ENCODE measurements at regions not wholly inside any gene's neighbourhood (a gene's known extent, or its start where the extent isn't known, plus 50 kb on each side); places are given as distances from the start of the nearest gene placed in this dataset.

GRCh38 chr1:17927952-17928351, 172.8 kb downstream of the ACTL8 start:
- POLR2A ChIA-PET = no interaction called here
- Histone ChIP-seq H3K27ac (ENCODE audit: low read depth, low read length) (no peak overlapping the region), H3K36me3 (ENCODE audit: insufficient read depth, low read length) (no peaks in the 10 kb centered on the region), H3K9me3 (ENCODE audit: low read length) (no peaks in the 10 kb centered on the region), H3K4me3 (ENCODE audit: low read length) (no peak overlapping the region), H3K4me1 (ENCODE audit: insufficient read depth, low read length) (no peaks in the 10 kb centered on the region), H3K27me3 (ENCODE audit: insufficient read depth, low read length, poor library complexity, severe bottlenecking) (no peaks in the 10 kb centered on the region)
- no peak for DNase-seq
- H3K9me3 Mint-ChIP-seq = peaks cover 0 to 9% (median 3%) of the 10 kb centered on the region in 5 donors
- peaks cover 5 to 40% of the 10 kb centered on the region in 2 donors for H3K27me3 Mint-ChIP-seq
- H3K36me3 Mint-ChIP-seq = no peaks in the 10 kb centered on the region
- CTCF ChIA-PET = no interaction called here
- H3K4me1 Mint-ChIP-seq = no peaks in the 10 kb centered on the region
- no peak overlapping the region for H3K4me3 Mint-ChIP-seq
- H3K27ac Mint-ChIP-seq = no peak overlapping the region

GRCh38 chr1:17929224-17929623, 174.1 kb downstream of the ACTL8 start:
- H3K4me1 Mint-ChIP-seq = no peaks in the 10 kb centered on the region
- no peak overlapping the region for H3K27ac Mint-ChIP-seq
- no peak overlapping the region for H3K4me3 Mint-ChIP-seq
- H3K9me3 ChIP-seq (ENCODE audit: low read length) = no peaks in the 10 kb centered on the region
- peaks cover 5 to 28% of the 10 kb centered on the region in 2 donors for H3K27me3 Mint-ChIP-seq
- H3K9me3 Mint-ChIP-seq = peaks cover 0 to 9% (median 2%) of the 10 kb centered on the region in 5 donors
- no peaks in the 10 kb centered on the region for H3K4me1 ChIP-seq (ENCODE audit: insufficient read depth, low read length)
- no peak for DNase-seq
- no peaks in the 10 kb centered on the region for H3K36me3 ChIP-seq (ENCODE audit: insufficient read depth, low read length)
- H3K27ac ChIP-seq (ENCODE audit: low read depth, low read length) = no peak overlapping the region
- ChIA-PET CTCF (no interaction called here), POLR2A (no interaction called here)
- H3K36me3 Mint-ChIP-seq = no peaks in the 10 kb centered on the region
- H3K4me3 ChIP-seq (ENCODE audit: low read length) = no peak overlapping the region
- H3K27me3 ChIP-seq (ENCODE audit: insufficient read depth, low read length, poor library complexity, severe bottlenecking) = no peaks in the 10 kb centered on the region

- peaks cover 0 to 9% (median 2%) of the 10 kb centered on the region in 5 donors for H3K9me3 Mint-ChIP-seq
- no peak overlapping the region for H3K4me3 Mint-ChIP-seq
- Histone ChIP-seq H3K9me3 (ENCODE audit: low read length) (no peaks in the 10 kb centered on the region), H3K36me3 (ENCODE audit: insufficient read depth, low read length) (no peaks in the 10 kb centered on the region), H3K4me3 (ENCODE audit: low read length) (no peak overlapping the region), H3K4me1 (ENCODE audit: insufficient read depth, low read length) (no peaks in the 10 kb centered on the region), H3K27me3 (ENCODE audit: insufficient read depth, low read length, poor library complexity, severe bottlenecking) (no peaks in the 10 kb centered on the region), H3K27ac (ENCODE audit: low read depth, low read length) (no peak overlapping the region)
- ChIA-PET POLR2A (no interaction called here), CTCF (no interaction called here)
- H3K36me3 Mint-ChIP-seq = no peaks in the 10 kb centered on the region
- no peak for DNase-seq
- peaks cover 11 to 21% of the 10 kb centered on the region in 2 donors for H3K27me3 Mint-ChIP-seq
- H3K27ac Mint-ChIP-seq = peak overlapping the region in 1 of 8 donors; percentile 24
- no peaks in the 10 kb centered on the region for H3K4me1 Mint-ChIP-seq
Measured at GRCh38 chr1:17930635-17931034, 175.5 kb downstream of the ACTL8 start.

GRCh38 chr1:17932164-17932563, 175.4 kb upstream of the IGSF21 start:
- Mint-ChIP-seq H3K27ac (no peak overlapping the region), H3K4me1 (no peaks in the 10 kb centered on the region), H3K9me3 (peaks cover 0 to 9% (median 3%) of the 10 kb centered on the region in 5 donors), H3K36me3 (no peaks in the 10 kb centered on the region), H3K27me3 (peaks cover 11 to 14% of the 10 kb centered on the region in 2 donors), H3K4me3 (peak overlapping the region in 1 of 7 donors; percentile 20)
- H3K9me3 ChIP-seq (ENCODE audit: low read length) = no peaks in the 10 kb centered on the region
- H3K36me3 ChIP-seq (ENCODE audit: insufficient read depth, low read length) = no peaks in the 10 kb centered on the region
- ChIA-PET CTCF (interaction anchor here (1.1 kb wide), 1 partner anchor 13 kb away, joined by 4 read pairs; no protein-coding TSS in a partner anchor), POLR2A (no interaction called here)
- H3K27ac ChIP-seq (ENCODE audit: low read depth, low read length) = no peak overlapping the region
- H3K27me3 ChIP-seq (ENCODE audit: insufficient read depth, low read length, poor library complexity, severe bottlenecking) = no peaks in the 10 kb centered on the region
- no peaks in the 10 kb centered on the region for H3K4me1 ChIP-seq (ENCODE audit: insufficient read depth, low read length)
- DNase-seq = no peak
- no peak overlapping the region for H3K4me3 ChIP-seq (ENCODE audit: low read length)

- peaks cover 0 to 9% (median 3%) of the 10 kb centered on the region in 5 donors for H3K9me3 Mint-ChIP-seq
- no peaks in the 10 kb centered on the region for H3K36me3 Mint-ChIP-seq
- H3K36me3 ChIP-seq (ENCODE audit: insufficient read depth, low read length) = no peaks in the 10 kb centered on the region
- H3K4me1 ChIP-seq (ENCODE audit: insufficient read depth, low read length) = no peaks in the 10 kb centered on the region
- ChIA-PET CTCF (no interaction called here), POLR2A (no interaction called here)
- H3K27me3 ChIP-seq (ENCODE audit: insufficient read depth, low read length, poor library complexity, severe bottlenecking) = no peaks in the 10 kb centered on the region
- no peak for DNase-seq
- no peak overlapping the region for H3K4me3 Mint-ChIP-seq
- no peaks in the 10 kb centered on the region for H3K4me1 Mint-ChIP-seq
- no peak overlapping the region for H3K4me3 ChIP-seq (ENCODE audit: low read length)
- H3K27ac Mint-ChIP-seq = no peak overlapping the region
- peaks cover 8 to 15% of the 10 kb centered on the region in 2 donors for H3K27me3 Mint-ChIP-seq
- no peaks in the 10 kb centered on the region for H3K9me3 ChIP-seq (ENCODE audit: low read length)
- no peak overlapping the region for H3K27ac ChIP-seq (ENCODE audit: low read depth, low read length)
Measured at GRCh38 chr1:17933501-17933900, 174.1 kb upstream of the IGSF21 start.

- Histone ChIP-seq H3K4me1 (ENCODE audit: insufficient read depth, low read length) (no peaks in the 10 kb centered on the region), H3K36me3 (ENCODE audit: insufficient read depth, low read length) (no peaks in the 10 kb centered on the region), H3K27me3 (ENCODE audit: insufficient read depth, low read length, poor library complexity, severe bottlenecking) (no peaks in the 10 kb centered on the region), H3K9me3 (ENCODE audit: low read length) (no peaks in the 10 kb centered on the region), H3K27ac (ENCODE audit: low read depth, low read length) (no peak overlapping the region), H3K4me3 (ENCODE audit: low read length) (no peak overlapping the region)
- no peak overlapping the region for H3K4me3 Mint-ChIP-seq
- H3K36me3 Mint-ChIP-seq = no peaks in the 10 kb centered on the region
- no peak for DNase-seq
- H3K9me3 Mint-ChIP-seq = peaks cover 0 to 9% (median 3%) of the 10 kb centered on the region in 5 donors
- no peaks in the 10 kb centered on the region for H3K4me1 Mint-ChIP-seq
- POLR2A ChIA-PET = no interaction called here
- no peak overlapping the region for H3K27ac Mint-ChIP-seq
- CTCF ChIA-PET = no interaction called here
- H3K27me3 Mint-ChIP-seq = peaks cover 3 to 15% of the 10 kb centered on the region in 2 donors
Measured at GRCh38 chr1:17933971-17934370, 173.6 kb upstream of the IGSF21 start.

- no peak for DNase-seq
- H3K27ac Mint-ChIP-seq = no peak overlapping the region
- no peaks in the 10 kb centered on the region for H3K4me1 ChIP-seq (ENCODE audit: insufficient read depth, low read length)
- no peak overlapping the region for H3K4me3 ChIP-seq (ENCODE audit: low read length)
- H3K27ac ChIP-seq (ENCODE audit: low read depth, low read length) = no peak overlapping the region
- ChIA-PET POLR2A (no interaction called here), CTCF (no interaction called here)
- peaks cover 0 to 9% (median 3%) of the 10 kb centered on the region in 5 donors for H3K9me3 Mint-ChIP-seq
- H3K4me1 Mint-ChIP-seq = no peaks in the 10 kb centered on the region
- no peaks in the 10 kb centered on the region for H3K36me3 Mint-ChIP-seq
- no peaks in the 10 kb centered on the region for H3K36me3 ChIP-seq (ENCODE audit: insufficient read depth, low read length)
- peaks cover 0 to 15% of the 10 kb centered on the region in 2 donors for H3K27me3 Mint-ChIP-seq
- H3K9me3 ChIP-seq (ENCODE audit: low read length) = no peaks in the 10 kb centered on the region
- H3K27me3 ChIP-seq (ENCODE audit: insufficient read depth, low read length, poor library complexity, severe bottlenecking) = no peaks in the 10 kb centered on the region
- H3K4me3 Mint-ChIP-seq = no peak overlapping the region
Measured at GRCh38 chr1:17935230-17935629, 172.4 kb upstream of the IGSF21 start.

GRCh38 chr1:17941431-17942189, 166.0 kb upstream of the IGSF21 start:
- Histone ChIP-seq H3K27me3 (ENCODE audit: insufficient read depth, low read length, poor library complexity, severe bottlenecking) (no peaks in the 10 kb centered on the region), H3K36me3 (ENCODE audit: insufficient read depth, low read length) (no peaks in the 10 kb centered on the region), H3K27ac (ENCODE audit: low read depth, low read length) (no peak overlapping the region), H3K9me3 (ENCODE audit: low read length) (no peaks in the 10 kb centered on the region), H3K4me1 (ENCODE audit: insufficient read depth, low read length) (no peaks in the 10 kb centered on the region), H3K4me3 (ENCODE audit: low read length) (no peak overlapping the region)
- no peak for DNase-seq
- no peaks in the 10 kb centered on the region for H3K4me1 Mint-ChIP-seq
- peak overlapping the region in 1 of 8 donors; percentile 35 for H3K27ac Mint-ChIP-seq
- ChIA-PET POLR2A (no interaction called here), CTCF (no interaction called here)
- H3K9me3 Mint-ChIP-seq = peaks cover 0 to 2% (median 0%) of the 10 kb centered on the region in 5 donors
- no peaks in the 10 kb centered on the region for H3K36me3 Mint-ChIP-seq
- peaks cover 3 to 7% of the 10 kb centered on the region in 2 donors for H3K27me3 Mint-ChIP-seq
- H3K4me3 Mint-ChIP-seq = no peak overlapping the region
